ENCODE measurements at regions not wholly inside any gene's neighbourhood (a gene's known extent, or its start where the extent isn't known, plus 50 kb on each side); places are given as distances from the start of the nearest gene placed in this dataset.
"Not testable (repeated sequence)": the region's sequence is repeated elsewhere in the genome, so short reads cannot be mapped to it uniquely, and the experiment has no call there.

DNA sequence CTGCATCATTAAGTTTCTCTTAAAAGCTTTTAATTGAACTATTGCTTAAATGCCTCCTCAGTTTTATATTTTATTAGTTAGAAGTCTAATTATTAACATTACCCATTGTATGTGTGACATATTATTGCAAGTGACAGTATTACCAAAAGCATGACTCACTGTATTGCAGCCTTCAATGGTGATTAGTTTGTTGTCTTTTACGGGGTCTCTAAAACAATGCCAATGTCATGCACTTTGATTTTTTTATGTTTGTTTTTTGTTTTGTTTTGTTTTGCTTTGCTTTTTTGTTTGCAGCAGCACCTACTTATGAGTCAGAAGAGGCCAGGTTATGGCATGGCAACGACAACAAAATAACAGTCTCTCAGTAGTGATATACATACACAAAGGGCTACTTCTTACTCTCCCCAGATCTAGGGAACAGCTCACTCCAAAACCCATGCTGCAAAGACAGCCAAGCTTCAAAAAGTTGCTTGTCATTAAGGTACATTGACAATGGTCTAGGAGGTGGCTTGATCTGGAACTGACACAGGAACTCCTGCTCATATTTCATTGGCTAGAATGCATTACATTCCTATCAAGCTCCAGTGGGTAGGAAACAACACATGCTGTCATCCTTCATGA is 293.7 kb upstream of the POM121L12 start:
- intact Hi-C loops (cut with DNase I; ENCODE audit: low total_unique reads) = no loop called here
- DNase-seq (ENCODE audit: low spot score in 2 of 2) = no peak
- no peak for TF ChIP-seq POLR2A (IDR thresholded peaks at IDR 0.05)
- TF ChIP-seq, protein P1, sequence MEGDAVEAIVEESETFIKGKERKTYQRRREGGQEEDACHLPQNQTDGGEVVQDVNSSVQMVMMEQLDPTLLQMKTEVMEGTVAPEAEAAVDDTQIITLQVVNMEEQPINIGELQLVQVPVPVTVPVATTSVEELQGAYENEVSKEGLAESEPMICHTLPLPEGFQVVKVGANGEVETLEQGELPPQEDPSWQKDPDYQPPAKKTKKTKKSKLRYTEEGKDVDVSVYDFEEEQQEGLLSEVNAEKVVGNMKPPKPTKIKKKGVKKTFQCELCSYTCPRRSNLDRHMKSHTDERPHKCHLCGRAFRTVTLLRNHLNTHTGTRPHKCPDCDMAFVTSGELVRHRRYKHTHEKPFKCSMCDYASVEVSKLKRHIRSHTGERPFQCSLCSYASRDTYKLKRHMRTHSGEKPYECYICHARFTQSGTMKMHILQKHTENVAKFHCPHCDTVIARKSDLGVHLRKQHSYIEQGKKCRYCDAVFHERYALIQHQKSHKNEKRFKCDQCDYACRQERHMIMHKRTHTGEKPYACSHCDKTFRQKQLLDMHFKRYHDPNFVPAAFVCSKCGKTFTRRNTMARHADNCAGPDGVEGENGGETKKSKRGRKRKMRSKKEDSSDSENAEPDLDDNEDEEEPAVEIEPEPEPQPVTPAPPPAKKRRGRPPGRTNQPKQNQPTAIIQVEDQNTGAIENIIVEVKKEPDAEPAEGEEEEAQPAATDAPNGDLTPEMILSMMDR (IDR thresholded peaks at IDR 0.05) = no peak
- no peak for TF ChIP-seq POLR2AphosphoS5 (IDR thresholded peaks at IDR 0.05)

DNA sequence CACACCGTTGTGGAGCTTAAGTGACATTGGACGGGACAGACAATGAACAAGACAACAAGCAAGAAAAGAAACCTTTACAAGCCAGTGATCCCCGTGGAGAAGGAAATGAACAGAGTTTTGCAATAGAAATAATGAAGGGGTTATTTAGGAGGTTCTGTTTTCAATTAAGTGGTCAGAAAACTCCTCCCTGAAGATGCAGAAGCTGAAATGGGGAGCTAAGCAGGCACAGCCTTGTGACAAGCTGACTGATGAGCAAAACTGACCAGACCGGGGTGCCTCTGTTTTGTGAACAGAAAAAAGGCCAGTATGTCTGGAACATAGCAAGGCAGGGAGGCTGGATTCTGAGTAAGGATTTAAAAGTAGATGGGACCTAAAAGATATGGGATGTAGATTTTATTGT is 299.8 kb upstream of the POM121L12 start:
- H3K27me3 ChIP-seq = no peaks in the 10 kb centered on the region
- peaks cover 0 to 6% of the 10 kb centered on the region in 2 donors for H3K9me3 ChIP-seq
- no peak overlapping the region for H3K27ac ChIP-seq
- peaks cover 5% of the 10 kb centered on the region for H3K36me3 ChIP-seq
- no peak overlapping the region for H3K4me3 ChIP-seq
- no peak for TF ChIP-seq POLR2A (IDR thresholded peaks at IDR 0.05)
- TF ChIP-seq, protein P1 (IDR thresholded peaks at IDR 0.05) = no peak
- no peak for TF ChIP-seq POLR2AphosphoS5 (IDR thresholded peaks at IDR 0.05)
- DNase-seq (ENCODE audit: low spot score in 2 of 2) = no peak
- no peaks in the 10 kb centered on the region for H3K4me1 ChIP-seq
- intact Hi-C loops (cut with DNase I; ENCODE audit: low total_unique reads) = no loop called here

More for the DNA sequence above, 293.7 kb upstream of the POM121L12 start:
- Histone ChIP-seq H3K27me3 (no peaks in the 10 kb centered on the region), H3K4me1 (no peaks in the 10 kb centered on the region), H3K27ac (no peak overlapping the region), H3K4me3 (no peak overlapping the region), H3K36me3 (peaks cover 5% of the 10 kb centered on the region), H3K9me3 (peaks cover 0 to 6% of the 10 kb centered on the region in 2 donors)

DNA sequence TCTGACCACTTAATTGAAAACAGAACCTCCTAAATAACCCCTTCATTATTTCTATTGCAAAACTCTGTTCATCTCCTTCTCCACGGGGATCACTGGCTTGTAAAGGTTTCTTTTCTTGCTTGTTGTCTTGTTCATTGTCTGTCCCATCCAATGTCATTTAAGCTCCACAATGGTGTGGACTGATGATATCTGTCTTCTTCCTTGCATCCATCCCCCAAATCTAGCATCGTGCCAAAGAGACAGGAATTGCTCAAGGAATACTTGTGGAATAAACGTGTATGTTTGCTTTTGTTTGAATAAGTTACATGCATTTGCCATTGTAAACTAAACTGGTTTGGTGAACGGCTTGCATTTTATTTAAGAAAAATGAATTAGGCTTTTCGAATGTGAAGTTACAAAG is 306.8 kb upstream of the POM121L12 start:
- H3K4me3 ChIP-seq; intact Hi-C loops (cut with DNase I; ENCODE audit: low total_unique reads): not testable (repeated sequence)

DNA sequence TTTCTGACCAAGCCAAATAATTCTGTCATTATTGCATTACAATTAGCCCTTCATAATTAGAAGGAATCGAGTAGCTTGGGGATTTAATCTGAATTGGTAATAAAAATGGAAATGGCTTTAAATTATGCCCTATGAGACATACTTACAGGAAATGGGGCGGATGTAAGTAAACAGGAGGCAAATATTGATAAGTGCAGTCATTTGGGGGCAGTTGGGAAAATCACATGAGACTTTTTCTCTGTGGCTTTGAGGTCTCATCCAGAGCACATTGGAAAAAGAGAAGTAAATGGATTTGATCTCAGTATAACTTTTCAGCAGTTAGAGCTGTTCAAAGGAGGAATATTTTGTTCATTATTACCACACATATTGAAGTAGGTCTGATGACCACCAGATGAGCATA is 307.8 kb upstream of the POM121L12 start:
- TF ChIP-seq POLR2A (IDR thresholded peaks at IDR 0.05) (no peak), POLR2AphosphoS5 (IDR thresholded peaks at IDR 0.05) (no peak)
- TF ChIP-seq, protein P1 (IDR thresholded peaks at IDR 0.05) = no peak
- H3K4me1 ChIP-seq = no peaks in the 10 kb centered on the region
- H3K27ac ChIP-seq = no peak overlapping the region
- H3K4me3 ChIP-seq = no peak overlapping the region
- no peaks in the 10 kb centered on the region for H3K36me3 ChIP-seq
- H3K9me3 ChIP-seq = no peaks in the 10 kb centered on the region
- H3K27me3 ChIP-seq = no peaks in the 10 kb centered on the region
- DNase-seq (ENCODE audit: low spot score in 2 of 2) = no peak
- intact Hi-C loops (cut with DNase I; ENCODE audit: low total_unique reads) = no loop called here

More for the DNA sequence above, 306.8 kb upstream of the POM121L12 start:
- H3K4me1 ChIP-seq; H3K27me3 ChIP-seq; H3K36me3 ChIP-seq; H3K9me3 ChIP-seq; H3K27ac ChIP-seq; DNase-seq (ENCODE audit: low spot score in 2 of 2): not testable (repeated sequence)

DNA sequence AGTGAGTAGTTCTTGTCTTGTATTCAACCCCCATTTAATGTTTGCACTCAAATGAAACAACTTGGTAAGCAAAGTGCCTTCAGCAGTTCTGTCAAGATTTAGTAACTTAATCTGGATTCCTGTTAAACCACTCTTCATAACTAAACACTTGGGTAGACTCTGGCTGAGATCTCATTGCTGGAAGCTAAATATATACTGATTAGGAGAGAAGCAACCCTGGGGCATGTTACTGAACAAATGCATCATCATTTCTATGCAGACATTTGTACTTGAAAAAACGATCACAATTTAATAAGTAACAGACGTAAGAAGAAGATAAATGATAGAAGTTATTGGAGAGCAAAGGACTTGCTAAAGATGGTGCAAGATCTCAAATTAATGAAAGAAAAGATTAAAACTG is 308.4 kb upstream of the POM121L12 start:
- no peaks in the 10 kb centered on the region for H3K27me3 ChIP-seq
- TF ChIP-seq, protein P1 (IDR thresholded peaks at IDR 0.05) = no peak
- TF ChIP-seq POLR2A (IDR thresholded peaks at IDR 0.05) (no peak), POLR2AphosphoS5 (IDR thresholded peaks at IDR 0.05) (no peak)
- H3K4me3 ChIP-seq = no peak overlapping the region
- DNase-seq (ENCODE audit: low spot score in 2 of 2) = no peak
- intact Hi-C loops (cut with DNase I; ENCODE audit: low total_unique reads) = no loop called here
- no peaks in the 10 kb centered on the region for H3K9me3 ChIP-seq
- no peaks in the 10 kb centered on the region for H3K4me1 ChIP-seq
- no peak overlapping the region for H3K27ac ChIP-seq
- no peaks in the 10 kb centered on the region for H3K36me3 ChIP-seq

DNA sequence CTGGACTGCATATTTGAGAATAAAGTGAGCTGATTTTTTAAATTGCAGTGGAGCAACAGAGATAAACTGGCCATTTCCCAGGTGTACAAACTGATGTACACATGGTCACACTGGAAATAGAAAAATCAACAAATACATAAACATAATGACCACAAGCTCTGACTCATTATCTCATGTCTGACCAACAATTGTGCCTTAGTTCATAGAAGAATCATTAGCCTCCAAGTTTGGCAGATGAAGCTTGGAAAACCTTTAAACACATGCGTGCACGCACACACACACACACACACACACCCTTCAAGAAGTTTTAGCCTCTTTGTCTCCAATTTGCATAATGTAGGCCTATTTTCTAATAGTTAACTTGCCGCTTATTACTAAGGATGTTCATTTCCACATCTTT is 308.9 kb upstream of the POM121L12 start:
- no peaks in the 10 kb centered on the region for H3K36me3 ChIP-seq
- DNase-seq (ENCODE audit: low spot score in 2 of 2) = no peak
- intact Hi-C loops (cut with DNase I; ENCODE audit: low total_unique reads) = no loop called here

More for the DNA sequence above, 308.9 kb upstream of the POM121L12 start:
- Histone ChIP-seq H3K4me3 (no peak overlapping the region), H3K9me3 (no peaks in the 10 kb centered on the region), H3K4me1 (no peaks in the 10 kb centered on the region), H3K27ac (no peak overlapping the region), H3K27me3 (no peaks in the 10 kb centered on the region)
- no peak for TF ChIP-seq POLR2AphosphoS5 (IDR thresholded peaks at IDR 0.05)
- TF ChIP-seq POLR2A (IDR thresholded peaks at IDR 0.05) = no peak
- TF ChIP-seq, protein P1 (IDR thresholded peaks at IDR 0.05) = no peak

Data from breast epithelium (tissue), 4 donors.